Keratinocyte (primary cell): ENCODE measurements at regions not wholly inside any gene's neighbourhood (a gene's known extent, or its start where the extent isn't known, plus 50 kb on each side); places are given as distances from the start of the nearest gene placed in this dataset.
"Not testable (repeated sequence)": the region's sequence is repeated elsewhere in the genome, so short reads cannot be mapped to it uniquely, and the experiment has no call there.

ENCODE experiments used
- DNase-seq: peaks from one replicate; pipeline ENCODE4 v3.0.0-alpha.2; 2011; ENCODE audit warnings: low read depth, missing footprints, low spot score
- FAIRE-seq: peaks from 2 replicates; lab custom pipeline; 2011; peaks lifted over from hg19 to GRCh38; lab: Jason Lieb, UNC
- H2AFZ ChIP-seq: 2 replicates; pipeline ENCODE4 v1.6.0; 2012; ENCODE audit warnings: low read length, control low read depth, inconsistent platforms; ENCODE audit not compliant: control insufficient read depth
- H3K27ac ChIP-seq: 2 replicates; pipeline ENCODE4 v1.5.1; 2011; ENCODE audit warnings: low read length; ENCODE audit not compliant: control insufficient read depth, insufficient read depth
- H3K27me3 ChIP-seq: 3 replicates; pipeline ENCODE4 v1.6.0; 2011; ENCODE audit warnings: low read length; ENCODE audit not compliant: control insufficient read depth, insufficient read depth; ENCODE audit errors: extremely low read depth
- H3K36me3 ChIP-seq, 2 experiments: 2 replicates in 1 of 2; 3 replicates in 1 of 2; pipeline ENCODE4 v1.5.1; 2011; ENCODE audit warnings: low read length in 2 of 2, mild to moderate bottlenecking in 1 of 2; ENCODE audit not compliant: control insufficient read depth in 2 of 2, insufficient read depth in 2 of 2; ENCODE audit errors: extremely low read depth in 1 of 2
- H3K4me1 ChIP-seq: 3 replicates; pipeline ENCODE4 v1.5.1; 2011; ENCODE audit warnings: low read length; ENCODE audit not compliant: control insufficient read depth, insufficient read depth; ENCODE audit errors: extremely low read depth
- H3K4me2 ChIP-seq: 3 replicates; pipeline ENCODE4 v1.6.0; 2011; ENCODE audit warnings: low read depth, low read length; ENCODE audit not compliant: control insufficient read depth, insufficient read depth; ENCODE audit errors: extremely low read depth
- H3K4me3 ChIP-seq, 3 experiments: fragments of 200-600 bp in 1 of 3; sonication (generic) in 1 of 3; 2 replicates in 2 of 3; 3 replicates in 1 of 3; pipeline ENCODE4 v1.5.1; 2011 to 2016; ENCODE audit warnings: low read length in 3 of 3, mild to moderate bottlenecking in 3 of 3, control low read depth in 2 of 3, inconsistent platforms in 1 of 3, low read depth in 1 of 3, mixed read lengths in 1 of 3, mixed run types in 1 of 3, moderate library complexity in 1 of 3; ENCODE audit not compliant: control insufficient read depth in 2 of 3, insufficient read depth in 2 of 3; ENCODE audit errors: extremely low read depth in 1 of 3
- H3K79me2 ChIP-seq: 2 replicates; pipeline ENCODE4 v1.6.0; 2012; ENCODE audit warnings: low read length; ENCODE audit not compliant: control insufficient read depth, insufficient read depth
- H3K9ac ChIP-seq: 3 replicates; pipeline ENCODE4 v1.6.0; 2011; ENCODE audit warnings: low read length; ENCODE audit not compliant: control insufficient read depth, insufficient read depth; ENCODE audit errors: extremely low read depth
- H3K9me1 ChIP-seq: 3 replicates; pipeline ENCODE4 v1.6.0; 2011; ENCODE audit warnings: low read length; ENCODE audit not compliant: control insufficient read depth, insufficient read depth; ENCODE audit errors: extremely low read depth
- H3K9me3 ChIP-seq: 2 replicates; pipeline ENCODE4 v1.5.1; 2012; ENCODE audit warnings: low read depth, low read length; ENCODE audit not compliant: control insufficient read depth
- H4K20me1 ChIP-seq: 3 replicates; pipeline ENCODE4 v1.6.0; 2011; ENCODE audit warnings: low read length; ENCODE audit not compliant: control insufficient read depth, insufficient read depth; ENCODE audit errors: extremely low read depth
- EZH2 ChIP-seq: IDR thresholded peaks from one replicate; pipeline ENCODE4 v1.6.1; 2012; ENCODE audit warnings: inconsistent platforms, mild to moderate bottlenecking, low read length, moderate library complexity
- dilution Hi-C: fragments of 300-500 bp; cut with MboI; formaldehyde crosslinking; loops from one replicate; pipeline ENCODE4 v1.7.0; 2020; ENCODE audit warnings: low sequenced_read_pairs; ENCODE audit not compliant: extremely low pct_ligation_motif_present
- TF ChIP-seq, protein P1 (sequence below), 3 experiments: IDR thresholded peaks in 1 of 3; conservative IDR thresholded peaks in 1 of 3; optimal IDR thresholded peaks in 1 of 3; 2 replicates in 2 of 3; 3 replicates in 1 of 3; pipeline versions ENCODE3 to v1.5.1; 2011; ENCODE audit warnings: low read length in 3 of 3, mild to moderate bottlenecking in 3 of 3, moderate library complexity in 2 of 3, control low read depth in 1 of 3, inconsistent platforms in 1 of 3; ENCODE audit not compliant: insufficient read depth in 2 of 3; ENCODE audit errors: extremely low read depth in 1 of 3

DNA sequence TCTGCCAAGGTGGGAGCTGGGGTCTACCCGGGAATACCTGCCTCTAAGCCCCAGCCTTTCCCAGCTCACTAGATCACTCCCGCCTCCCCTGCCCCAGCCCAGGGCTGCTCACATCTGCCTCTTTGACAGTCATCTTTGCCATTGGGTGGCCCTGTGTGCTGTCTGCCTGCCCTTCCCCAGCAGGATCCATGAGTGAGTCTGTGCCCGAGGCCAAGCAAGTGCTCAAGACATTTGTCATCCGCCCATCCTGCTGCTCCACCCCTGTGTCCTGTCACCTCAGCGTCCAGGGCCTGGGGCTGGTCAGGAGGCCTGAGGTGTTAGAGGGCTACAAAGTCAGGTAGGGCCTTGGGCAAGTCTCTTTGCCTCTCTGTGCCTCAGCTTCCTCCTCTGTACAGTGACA lies 89.4 kb downstream of the LSM3 start:
- Histone ChIP-seq H3K27ac (no peak overlapping the region), H3K9ac (no peak overlapping the region)

DNA sequence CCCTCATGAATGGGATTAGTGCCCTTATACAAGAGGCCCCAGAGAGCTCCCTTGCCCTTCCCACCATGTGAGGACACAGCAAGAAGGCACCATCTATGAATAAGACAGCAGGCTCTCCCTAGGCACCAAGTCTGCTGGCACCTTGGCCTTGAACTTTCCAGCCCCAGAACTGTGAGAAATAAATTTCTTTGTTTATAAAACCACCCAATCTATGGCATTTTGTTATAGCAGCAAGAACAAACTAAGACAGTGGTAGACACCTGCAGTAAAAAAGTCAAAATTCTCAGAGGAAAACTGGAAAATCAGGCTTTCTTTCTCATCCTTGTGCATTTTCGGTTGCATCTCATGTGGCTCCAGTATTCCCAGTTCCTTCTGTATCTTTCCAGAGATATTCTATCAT lies 90.3 kb downstream of the LSM3 start:
- FAIRE-seq, result no peak
- TF ChIP-seq, protein P1, sequence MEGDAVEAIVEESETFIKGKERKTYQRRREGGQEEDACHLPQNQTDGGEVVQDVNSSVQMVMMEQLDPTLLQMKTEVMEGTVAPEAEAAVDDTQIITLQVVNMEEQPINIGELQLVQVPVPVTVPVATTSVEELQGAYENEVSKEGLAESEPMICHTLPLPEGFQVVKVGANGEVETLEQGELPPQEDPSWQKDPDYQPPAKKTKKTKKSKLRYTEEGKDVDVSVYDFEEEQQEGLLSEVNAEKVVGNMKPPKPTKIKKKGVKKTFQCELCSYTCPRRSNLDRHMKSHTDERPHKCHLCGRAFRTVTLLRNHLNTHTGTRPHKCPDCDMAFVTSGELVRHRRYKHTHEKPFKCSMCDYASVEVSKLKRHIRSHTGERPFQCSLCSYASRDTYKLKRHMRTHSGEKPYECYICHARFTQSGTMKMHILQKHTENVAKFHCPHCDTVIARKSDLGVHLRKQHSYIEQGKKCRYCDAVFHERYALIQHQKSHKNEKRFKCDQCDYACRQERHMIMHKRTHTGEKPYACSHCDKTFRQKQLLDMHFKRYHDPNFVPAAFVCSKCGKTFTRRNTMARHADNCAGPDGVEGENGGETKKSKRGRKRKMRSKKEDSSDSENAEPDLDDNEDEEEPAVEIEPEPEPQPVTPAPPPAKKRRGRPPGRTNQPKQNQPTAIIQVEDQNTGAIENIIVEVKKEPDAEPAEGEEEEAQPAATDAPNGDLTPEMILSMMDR (optimal IDR thresholded peaks at IDR 0.05 in 1 of 3, IDR thresholded peaks at IDR 0.05 in 1 of 3, conservative IDR thresholded peaks at IDR 0.05 in 1 of 3; ENCODE audit: extremely low read depth in 1 of 3, insufficient read depth in 2 of 3, low read length in 3 of 3), result no peak
- TF ChIP-seq EZH2, result no peak

More for the DNA sequence above, 89.4 kb downstream of the LSM3 start:
- Histone ChIP-seq H2AFZ (no peak overlapping the region), H3K79me2 (no peaks in the 10 kb centered on the region), H3K4me2 (no peak overlapping the region), H3K4me1 (peaks cover 4% of the 10 kb centered on the region), H3K36me3 (no peaks in the 10 kb centered on the region), H3K9me1 (no peaks in the 10 kb centered on the region), H4K20me1 (no peaks in the 10 kb centered on the region), H3K4me3 (no peak overlapping the region), H3K27me3 (no peaks in the 10 kb centered on the region), H3K9me3 (no peaks in the 10 kb centered on the region)
- FAIRE-seq (no peak), DNase-seq (no peak)
- dilution Hi-C loops, result no loop called here
- no peak for TF ChIP-seq EZH2
- TF ChIP-seq, protein P1 (optimal IDR thresholded peaks at IDR 0.05 in 1 of 3, IDR thresholded peaks at IDR 0.05 in 1 of 3, conservative IDR thresholded peaks at IDR 0.05 in 1 of 3; ENCODE audit: extremely low read depth in 1 of 3, insufficient read depth in 2 of 3, low read length in 3 of 3), result peak in 1 of 3 experiments; percentile 19

DNA sequence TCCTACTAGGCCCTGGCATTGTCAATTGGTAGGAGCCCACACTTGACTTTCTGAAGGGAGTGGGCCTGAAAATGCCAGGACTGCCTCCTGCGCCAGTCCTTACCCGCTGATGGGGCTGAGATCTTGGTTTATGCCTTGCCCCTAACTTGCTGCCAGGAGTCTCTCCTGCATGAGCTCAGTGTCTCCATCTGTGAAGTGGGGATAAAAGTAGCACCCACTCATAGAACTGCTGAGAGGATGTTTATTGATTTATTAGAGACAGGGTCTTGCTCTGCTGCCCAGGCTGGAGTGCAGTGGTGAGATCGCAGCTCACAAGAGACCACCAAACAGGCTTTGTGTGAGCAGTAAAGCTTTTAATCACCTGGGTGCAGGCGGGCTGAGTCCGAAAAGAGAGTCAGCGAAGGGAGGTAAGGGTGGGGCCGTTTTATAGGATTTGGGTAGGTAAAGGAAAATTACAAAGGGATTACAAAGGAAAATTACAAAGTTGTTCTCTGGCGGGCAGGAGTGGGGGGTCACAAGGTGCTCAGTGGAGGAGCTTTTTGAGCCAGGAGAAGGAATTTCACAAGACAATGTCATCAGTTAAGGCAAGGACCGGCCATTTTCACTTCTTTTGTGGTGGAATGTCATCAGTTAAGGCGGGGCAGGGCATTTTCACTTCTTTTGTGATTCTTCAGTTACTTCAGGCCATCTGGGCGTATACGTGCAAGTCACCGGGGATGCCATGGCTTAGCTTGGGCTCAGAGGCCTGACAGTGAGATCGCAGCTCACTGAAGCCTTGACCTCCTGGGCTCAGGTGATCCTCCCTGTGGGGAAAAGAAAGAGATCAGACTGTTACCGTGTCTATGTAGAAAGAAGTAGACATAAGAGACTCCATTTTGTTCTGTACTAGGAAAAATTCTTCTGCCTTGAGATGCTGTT lies 93.7 kb downstream of the LSM3 start:
- H3K9me3 ChIP-seq, H3K27ac ChIP-seq, H4K20me1 ChIP-seq, dilution Hi-C loops, H3K4me1 ChIP-seq, H3K4me2 ChIP-seq, H3K9me1 ChIP-seq, H3K9ac ChIP-seq, H3K27me3 ChIP-seq, H3K79me2 ChIP-seq, H3K36me3 ChIP-seq, H2AFZ ChIP-seq, FAIRE-seq, DNase-seq, H3K4me3 ChIP-seq: not testable (repeated sequence)

More for the DNA sequence above, 90.3 kb downstream of the LSM3 start:
- dilution Hi-C loops, result no loop called here
- Histone ChIP-seq H3K9ac (no peak overlapping the region), H3K4me3 (no peak overlapping the region), H2AFZ (no peak overlapping the region), H3K79me2 (no peaks in the 10 kb centered on the region), H3K9me1 (no peaks in the 10 kb centered on the region), H4K20me1 (no peaks in the 10 kb centered on the region), H3K27ac (no peak overlapping the region), H3K9me3 (no peaks in the 10 kb centered on the region), H3K4me2 (no peak overlapping the region), H3K36me3 (no peaks in the 10 kb centered on the region), H3K4me1 (peaks cover 6% of the 10 kb centered on the region), H3K27me3 (no peaks in the 10 kb centered on the region)
- DNase-seq, result no peak
